ENCODE measurements at regions not wholly inside any gene's neighbourhood (a gene's known extent, or its start where the extent isn't known, plus 50 kb on each side); places are given as distances from the start of the nearest gene placed in this dataset.
"Not testable (repeated sequence)": the region's sequence is repeated elsewhere in the genome, so short reads cannot be mapped to it uniquely, and the experiment has no call there.

DNA sequence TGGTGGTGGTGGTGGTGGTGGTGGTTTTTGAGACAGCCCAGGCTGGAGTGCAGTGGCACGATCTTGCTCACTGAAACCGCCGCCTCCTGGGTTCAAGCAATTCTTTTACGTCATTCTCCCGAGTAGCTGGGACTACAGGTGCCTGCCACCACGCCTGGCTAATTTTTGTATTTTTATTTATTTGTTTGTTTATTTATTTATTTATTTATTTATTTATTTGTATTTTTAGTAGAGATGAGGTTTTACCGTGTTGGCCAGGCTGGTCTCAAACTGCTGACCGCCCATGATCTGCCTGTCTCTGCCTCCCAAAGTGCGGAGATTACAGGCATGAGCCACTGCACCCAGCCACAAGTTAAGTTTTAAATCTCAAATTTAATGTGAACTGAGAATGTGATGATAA lies 126.5 kb downstream of the PCDH18 start:
- not testable (repeated sequence) for TF ChIP-seq POLR2AphosphoS5 (IDR thresholded peaks at IDR 0.05; ENCODE audit: low read depth, low read length); SIN3A (IDR thresholded peaks at IDR 0.05; ENCODE audit: borderline replicate concordance, insufficient read depth, low read depth, low read length); TCF7L2 (IDR thresholded peaks at IDR 0.05; ENCODE audit: low read depth, low read length)
- TF ChIP-seq, protein P1, sequence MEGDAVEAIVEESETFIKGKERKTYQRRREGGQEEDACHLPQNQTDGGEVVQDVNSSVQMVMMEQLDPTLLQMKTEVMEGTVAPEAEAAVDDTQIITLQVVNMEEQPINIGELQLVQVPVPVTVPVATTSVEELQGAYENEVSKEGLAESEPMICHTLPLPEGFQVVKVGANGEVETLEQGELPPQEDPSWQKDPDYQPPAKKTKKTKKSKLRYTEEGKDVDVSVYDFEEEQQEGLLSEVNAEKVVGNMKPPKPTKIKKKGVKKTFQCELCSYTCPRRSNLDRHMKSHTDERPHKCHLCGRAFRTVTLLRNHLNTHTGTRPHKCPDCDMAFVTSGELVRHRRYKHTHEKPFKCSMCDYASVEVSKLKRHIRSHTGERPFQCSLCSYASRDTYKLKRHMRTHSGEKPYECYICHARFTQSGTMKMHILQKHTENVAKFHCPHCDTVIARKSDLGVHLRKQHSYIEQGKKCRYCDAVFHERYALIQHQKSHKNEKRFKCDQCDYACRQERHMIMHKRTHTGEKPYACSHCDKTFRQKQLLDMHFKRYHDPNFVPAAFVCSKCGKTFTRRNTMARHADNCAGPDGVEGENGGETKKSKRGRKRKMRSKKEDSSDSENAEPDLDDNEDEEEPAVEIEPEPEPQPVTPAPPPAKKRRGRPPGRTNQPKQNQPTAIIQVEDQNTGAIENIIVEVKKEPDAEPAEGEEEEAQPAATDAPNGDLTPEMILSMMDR (IDR thresholded peaks at IDR 0.05): not testable (repeated sequence)
- TF ChIP-seq, protein P2, sequence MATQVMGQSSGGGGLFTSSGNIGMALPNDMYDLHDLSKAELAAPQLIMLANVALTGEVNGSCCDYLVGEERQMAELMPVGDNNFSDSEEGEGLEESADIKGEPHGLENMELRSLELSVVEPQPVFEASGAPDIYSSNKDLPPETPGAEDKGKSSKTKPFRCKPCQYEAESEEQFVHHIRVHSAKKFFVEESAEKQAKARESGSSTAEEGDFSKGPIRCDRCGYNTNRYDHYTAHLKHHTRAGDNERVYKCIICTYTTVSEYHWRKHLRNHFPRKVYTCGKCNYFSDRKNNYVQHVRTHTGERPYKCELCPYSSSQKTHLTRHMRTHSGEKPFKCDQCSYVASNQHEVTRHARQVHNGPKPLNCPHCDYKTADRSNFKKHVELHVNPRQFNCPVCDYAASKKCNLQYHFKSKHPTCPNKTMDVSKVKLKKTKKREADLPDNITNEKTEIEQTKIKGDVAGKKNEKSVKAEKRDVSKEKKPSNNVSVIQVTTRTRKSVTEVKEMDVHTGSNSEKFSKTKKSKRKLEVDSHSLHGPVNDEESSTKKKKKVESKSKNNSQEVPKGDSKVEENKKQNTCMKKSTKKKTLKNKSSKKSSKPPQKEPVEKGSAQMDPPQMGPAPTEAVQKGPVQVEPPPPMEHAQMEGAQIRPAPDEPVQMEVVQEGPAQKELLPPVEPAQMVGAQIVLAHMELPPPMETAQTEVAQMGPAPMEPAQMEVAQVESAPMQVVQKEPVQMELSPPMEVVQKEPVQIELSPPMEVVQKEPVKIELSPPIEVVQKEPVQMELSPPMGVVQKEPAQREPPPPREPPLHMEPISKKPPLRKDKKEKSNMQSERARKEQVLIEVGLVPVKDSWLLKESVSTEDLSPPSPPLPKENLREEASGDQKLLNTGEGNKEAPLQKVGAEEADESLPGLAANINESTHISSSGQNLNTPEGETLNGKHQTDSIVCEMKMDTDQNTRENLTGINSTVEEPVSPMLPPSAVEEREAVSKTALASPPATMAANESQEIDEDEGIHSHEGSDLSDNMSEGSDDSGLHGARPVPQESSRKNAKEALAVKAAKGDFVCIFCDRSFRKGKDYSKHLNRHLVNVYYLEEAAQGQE (IDR thresholded peaks at IDR 0.05; ENCODE audit: insufficient read depth in 1 of 2, low read depth in 2 of 2, low read length in 1 of 2): not testable (repeated sequence)

All from Panc1 (cell line).